Sigmoid colon (tissue), 6 donors: ENCODE measurements at regions not wholly inside any gene's neighbourhood (a gene's known extent, or its start where the extent isn't known, plus 50 kb on each side); places are given as distances from the start of the nearest gene placed in this dataset.
"Not testable (repeated sequence)": the region's sequence is repeated elsewhere in the genome, so short reads cannot be mapped to it uniquely, and the experiment has no call there.

Experiments used
- DNase-seq: peaks from one replicate; pipeline ENCODE4 v3.0.0-alpha.2; 2019
- H3K27ac ChIP-seq, 4 donors: fragments of 200-600 bp; sonication (generic); one replicate each; pipeline ENCODE4 v1.5.1; 2016 to 2019; ENCODE audit warnings: mild to moderate bottlenecking in 1 of 4
- H3K27me3 ChIP-seq, 3 donors: fragments of 200-600 bp; sonication (generic); one replicate each; pipeline ENCODE4 v1.5.1; 2019; ENCODE audit warnings: mild to moderate bottlenecking in 1 of 3
- H3K36me3 ChIP-seq, 4 donors: fragments of 200-600 bp; sonication (generic); one replicate each; pipeline ENCODE4 v1.5.1; 2016 to 2019
- H3K4me1 ChIP-seq, 4 donors: fragments of 200-600 bp; sonication (generic); one replicate each; pipeline ENCODE4 v1.5.1; 2017 to 2019
- H3K4me3 ChIP-seq, 4 donors: fragments of 200-600 bp; sonication (generic); one replicate each; pipeline ENCODE4 v1.5.1; 2017 to 2019; ENCODE audit warnings: mild to moderate bottlenecking in 2 of 4, moderate library complexity in 1 of 4
- H3K9me3 ChIP-seq, 4 donors: fragments of 200-600 bp in 3 of 4; sonication (generic) in 3 of 4; one replicate each; pipeline versions ENCODE4 v1.5.1 to v1.6.1; 2013 to 2019
- CTCF ChIP-seq, 4 experiments: fragments of 450-650 bp in 3 of 4; fragments of 200-600 bp in 1 of 4; IDR thresholded peaks; one replicate each; pipeline ENCODE4 v1.5.1; 2016 to 2019; ENCODE audit warnings: antibody characterized with exemption in 4 of 4, mild to moderate bottlenecking in 3 of 4, moderate library complexity in 2 of 4
- EP300 ChIP-seq, 4 donors: sonication (generic); formaldehyde crosslinking; IDR thresholded peaks; one replicate each; pipeline ENCODE4 v1.6.1; 2017; ENCODE audit warnings: antibody characterized with exemption in 4 of 4
- POLR2A ChIP-seq, 2 donors: fragments of 450-650 bp; IDR thresholded peaks; one replicate each; pipeline ENCODE4 v1.6.1; 2016; ENCODE audit warnings: antibody characterized with exemption in 2 of 2, mild to moderate bottlenecking in 2 of 2, moderate library complexity in 2 of 2
- POLR2AphosphoS5 ChIP-seq, 4 donors: sonication (generic); formaldehyde crosslinking; IDR thresholded peaks; one replicate each; pipeline ENCODE4 v1.6.1; 2017; ENCODE audit warnings: antibody characterized with exemption in 4 of 4
- WGBS, 2 donors: extraction: QIAGEN DNeasy Blood & Tissue Kit; methylation state at CpG; one replicate each; pipeline ENCODE4 v1.1.7; 2013; 5-methylcytosine and 5-hydroxymethylcytosine counted together
- intact Hi-C: fragments of 100-400 bp; cut with DNase I; formaldehyde crosslinking; loops from one replicate; pipeline ENCODE4 v1.15.1; 2023
- donor health status: healthy with polysubstance abuse.
- donor health status: healthy.

- H3K36me3 ChIP-seq = no peaks in the 10 kb centered on the region
- H3K4me1 ChIP-seq = no peaks in the 10 kb centered on the region
- no peak overlapping the region for H3K4me3 ChIP-seq
- DNase-seq = no peak
- no peaks in the 10 kb centered on the region for H3K27me3 ChIP-seq
- intact Hi-C loops = no loop called here
- no peak for TF ChIP-seq POLR2AphosphoS5 (IDR thresholded peaks at IDR 0.05)
- TF ChIP-seq POLR2A (IDR thresholded peaks at IDR 0.05) = no peak
- 85 to 88% methylated on average over 2 of the region's 2 CpGs for WGBS, 2 donors
- H3K27ac ChIP-seq = no peak overlapping the region
- H3K9me3 ChIP-seq = peaks cover 0 to 6% (median 0%) of the 10 kb centered on the region in 4 donors
Measured at GRCh38 chr1:232127190-232127589, 500.6 kb downstream of the DISC1 start.

DNA sequence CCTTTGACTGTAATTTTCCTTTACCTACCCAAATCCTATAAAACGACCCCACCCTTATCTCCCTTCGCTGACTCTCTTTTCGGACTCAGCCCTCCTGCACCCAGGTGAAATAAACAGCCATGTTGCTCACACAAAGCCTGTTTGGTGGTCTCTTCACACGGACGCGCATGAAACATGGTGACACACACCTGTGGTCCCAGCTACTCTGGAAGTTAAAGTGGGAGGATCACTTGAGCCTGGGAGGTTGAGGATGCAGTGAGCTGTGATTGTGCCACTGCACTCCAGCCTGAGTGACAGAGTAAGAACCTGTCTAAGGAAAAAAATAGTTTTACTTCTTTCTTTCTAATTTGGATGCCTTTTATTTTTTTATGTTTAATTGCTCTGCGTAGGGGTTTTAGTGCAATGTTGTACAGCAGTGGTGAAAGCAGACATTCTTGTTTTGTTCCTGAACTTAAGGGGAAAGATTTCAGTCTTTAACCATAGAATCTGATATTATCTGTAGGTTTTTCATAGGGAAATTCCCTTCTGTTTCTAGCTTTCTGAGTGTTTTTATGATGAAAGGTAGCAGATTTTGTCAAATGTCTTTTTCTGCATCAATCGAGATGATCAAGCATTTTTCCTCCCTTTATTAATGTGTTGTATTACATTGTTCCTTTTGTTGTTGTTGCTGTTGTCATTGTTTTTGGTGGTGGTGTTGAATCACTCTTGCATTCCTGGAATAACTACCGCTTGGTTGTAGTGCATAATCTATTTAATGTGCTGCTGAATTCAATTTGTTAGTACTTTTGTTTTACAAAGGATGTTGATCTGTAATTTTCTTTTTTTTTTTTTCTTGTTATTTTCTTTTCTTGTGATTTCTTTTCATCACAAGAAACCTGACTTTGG, 497.4 kb downstream of the DISC1 start:
- Histone ChIP-seq H3K36me3 (no peaks in the 10 kb centered on the region), H3K27me3 (no peaks in the 10 kb centered on the region), H3K4me1 (no peaks in the 10 kb centered on the region), H3K9me3 (no peaks in the 10 kb centered on the region), H3K27ac (no peak overlapping the region), H3K4me3 (no peak overlapping the region)
- no peak for TF ChIP-seq POLR2A (IDR thresholded peaks at IDR 0.05)
- TF ChIP-seq CTCF (IDR thresholded peaks at IDR 0.05) = no peak
- no peak for TF ChIP-seq EP300 (IDR thresholded peaks at IDR 0.05)
- no peak for TF ChIP-seq POLR2AphosphoS5 (IDR thresholded peaks at IDR 0.05)
- no peak for DNase-seq
- WGBS, 2 donors = 75 to 84% methylated on average over 9 of the region's 9 CpGs
- intact Hi-C loops = no loop called here

DNA sequence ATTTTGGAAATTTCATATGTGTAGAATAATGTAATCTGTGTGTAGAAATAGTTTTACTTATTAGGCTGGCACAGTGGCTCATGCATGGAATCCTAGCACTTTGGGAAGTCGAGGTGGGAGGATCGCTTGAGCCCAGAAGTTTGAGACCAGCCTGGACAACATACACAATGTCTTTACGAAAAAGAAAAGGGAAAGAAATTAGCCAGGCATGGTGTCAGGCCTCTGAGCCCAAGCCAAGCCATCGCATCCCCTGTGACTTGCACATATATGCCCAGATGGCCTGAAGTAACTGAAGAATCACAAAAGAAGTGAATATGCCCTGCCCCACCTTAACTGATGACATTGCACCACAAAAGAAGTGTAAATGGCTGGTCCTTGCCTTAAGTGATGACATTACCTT, 491.3 kb downstream of the DISC1 start:
- DNase-seq, H3K9me3 ChIP-seq, H3K4me1 ChIP-seq, H3K36me3 ChIP-seq, intact Hi-C loops, H3K27ac ChIP-seq, H3K27me3 ChIP-seq, H3K4me3 ChIP-seq: not testable (repeated sequence)
- 84 to 91% methylated on average over 4 of the region's 4 CpGs for WGBS, 2 donors

- DNase-seq = no peak
- no peaks in the 10 kb centered on the region for H3K36me3 ChIP-seq
- no peak overlapping the region for H3K4me3 ChIP-seq
- intact Hi-C loops = no loop called here
- H3K9me3 ChIP-seq = no peaks in the 10 kb centered on the region
- no peaks in the 10 kb centered on the region for H3K27me3 ChIP-seq
- no peak overlapping the region for H3K27ac ChIP-seq
- TF ChIP-seq POLR2AphosphoS5 (IDR thresholded peaks at IDR 0.05) (no peak), POLR2A (IDR thresholded peaks at IDR 0.05) (no peak), EP300 (IDR thresholded peaks at IDR 0.05) (no peak), CTCF (IDR thresholded peaks at IDR 0.05) (no peak)
- H3K4me1 ChIP-seq = no peaks in the 10 kb centered on the region
Measured at GRCh38 chr1:232114985-232115384, 488.4 kb downstream of the DISC1 start.

DNA sequence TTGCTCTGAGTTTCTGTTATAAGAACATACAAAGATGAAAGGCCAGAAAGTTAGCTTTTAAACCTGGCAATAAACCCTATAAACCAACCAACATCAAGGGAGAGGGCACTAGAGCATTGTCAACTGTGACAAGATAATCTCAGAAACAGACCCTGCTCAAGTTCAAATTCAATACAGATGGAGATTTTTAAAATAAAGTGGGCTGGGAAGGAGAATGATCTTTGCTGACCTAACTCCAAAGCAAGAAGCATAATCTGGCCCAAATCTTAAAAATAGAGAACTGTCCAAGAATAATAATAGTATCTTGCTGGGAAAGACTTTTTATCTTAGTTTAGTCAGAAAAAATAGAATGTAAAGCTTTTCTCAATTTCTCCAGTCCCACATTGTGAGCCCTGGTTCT, 485.5 kb downstream of the DISC1 start:
- Histone ChIP-seq H3K4me1 (no peaks in the 10 kb centered on the region), H3K4me3 (no peak overlapping the region), H3K9me3 (no peaks in the 10 kb centered on the region), H3K27ac (no peak overlapping the region), H3K36me3 (no peaks in the 10 kb centered on the region), H3K27me3 (no peaks in the 10 kb centered on the region)
- no peak for DNase-seq
- TF ChIP-seq CTCF (IDR thresholded peaks at IDR 0.05) (no peak), EP300 (IDR thresholded peaks at IDR 0.05) (no peak), POLR2AphosphoS5 (IDR thresholded peaks at IDR 0.05) (no peak), POLR2A (IDR thresholded peaks at IDR 0.05) (no peak)
- intact Hi-C loops = no loop called here

- H3K27ac ChIP-seq = no peak overlapping the region
- TF ChIP-seq CTCF (IDR thresholded peaks at IDR 0.05) (no peak), EP300 (IDR thresholded peaks at IDR 0.05) (no peak), POLR2AphosphoS5 (IDR thresholded peaks at IDR 0.05) (no peak), POLR2A (IDR thresholded peaks at IDR 0.05) (no peak)
- H3K4me3 ChIP-seq = no peak overlapping the region
- no peaks in the 10 kb centered on the region for H3K27me3 ChIP-seq
- 47 to 49% methylated on average over 3 of the region's 3 CpGs for WGBS, 2 donors
- H3K4me1 ChIP-seq = no peaks in the 10 kb centered on the region
- no peaks in the 10 kb centered on the region for H3K9me3 ChIP-seq
- DNase-seq = no peak
- intact Hi-C loops = no loop called here
- no peaks in the 10 kb centered on the region for H3K36me3 ChIP-seq
Measured at GRCh38 chr1:232111611-232112010, 485.0 kb downstream of the DISC1 start.
